ENCODE measurements at regions not wholly inside any gene's neighbourhood (a gene's known extent, or its start where the extent isn't known, plus 50 kb on each side); places are given as distances from the start of the nearest gene placed in this dataset.

- no peak for DNase-seq (ENCODE audit: low spot score)
These were observed 126.6 kb upstream of the CACNA1E start for GRCh38 chr1:181356505-181357340.

GRCh38 chr1:181359012-181359411, 124.3 kb upstream of the CACNA1E start:
- in situ Hi-C loops (cut with MboI; ENCODE audit: low sequenced_read_pairs, unreplicated experiment), result no loop called here
- DNase-seq (ENCODE audit: low spot score), result no peak
- TF ChIP-seq CTCF (IDR thresholded peaks at IDR 0.05; ENCODE audit: borderline replicate concordance, control extremely low read depth, extremely low read depth, insufficient read depth, missing control alignments), result no peak

More at GRCh38 chr1:181356505-181357340, 126.6 kb upstream of the CACNA1E start:
- in situ Hi-C loops (cut with MboI; ENCODE audit: low sequenced_read_pairs, unreplicated experiment), result no loop called here
- no peak for TF ChIP-seq CTCF (IDR thresholded peaks at IDR 0.05; ENCODE audit: borderline replicate concordance, control extremely low read depth, extremely low read depth, insufficient read depth, missing control alignments)

GRCh38 chr1:181364801-181365200, 118.5 kb upstream of the CACNA1E start:
- no peak for TF ChIP-seq CTCF (IDR thresholded peaks at IDR 0.05; ENCODE audit: borderline replicate concordance, control extremely low read depth, extremely low read depth, insufficient read depth, missing control alignments)
- in situ Hi-C loops (cut with MboI; ENCODE audit: low sequenced_read_pairs, unreplicated experiment), result no loop called here

GRCh38 chr1:181366910-181367309, 116.4 kb upstream of the CACNA1E start:
- in situ Hi-C loops (cut with MboI; ENCODE audit: low sequenced_read_pairs, unreplicated experiment), result no loop called here
- no peak for DNase-seq (ENCODE audit: low spot score)
- no peak for TF ChIP-seq CTCF (IDR thresholded peaks at IDR 0.05; ENCODE audit: borderline replicate concordance, control extremely low read depth, extremely low read depth, insufficient read depth, missing control alignments)

More at GRCh38 chr1:181364801-181365200, 118.5 kb upstream of the CACNA1E start:
- no peak for DNase-seq (ENCODE audit: low spot score)

- no peak for DNase-seq (ENCODE audit: low spot score)
- in situ Hi-C loops (cut with MboI; ENCODE audit: low sequenced_read_pairs, unreplicated experiment), result no loop called here
- TF ChIP-seq CTCF (IDR thresholded peaks at IDR 0.05; ENCODE audit: borderline replicate concordance, control extremely low read depth, extremely low read depth, insufficient read depth, missing control alignments), result no peak
These were observed 113.9 kb upstream of the CACNA1E start for GRCh38 chr1:181369416-181369815.

- no peak for TF ChIP-seq CTCF (IDR thresholded peaks at IDR 0.05; ENCODE audit: borderline replicate concordance, control extremely low read depth, extremely low read depth, insufficient read depth, missing control alignments)
- no peak for DNase-seq (ENCODE audit: low spot score)
- in situ Hi-C loops (cut with MboI; ENCODE audit: low sequenced_read_pairs, unreplicated experiment), result no loop called here
These were observed 99.6 kb upstream of the CACNA1E start for GRCh38 chr1:181383695-181384094.

Data from GM13976 (cell line).